Astrocyte of the spinal cord (primary cell): ENCODE measurements at regions not wholly inside any gene's neighbourhood (a gene's known extent, or its start where the extent isn't known, plus 50 kb on each side); places are given as distances from the start of the nearest gene placed in this dataset.
A peak's percentile ranks its signal among the peaks of the same experiment; 100 is the strongest.

Experiments used
- DNase-seq: peaks from one replicate; pipeline ENCODE4 v3.0.0; 2011; ENCODE audit warnings: low read depth, low spot score
- H3K4me3 ChIP-seq: 2 replicates; pipeline ENCODE4 v1.5.1; 2011; ENCODE audit warnings: low read depth, mild to moderate bottlenecking, low read length, moderate library complexity
- in situ Hi-C: cut with HindIII; loops from 2 replicates; pipeline ENCODE4 v1.10.0; 2017; ENCODE audit warnings: low sequenced_read_pairs
- TF ChIP-seq, protein P1 (sequence below): IDR thresholded peaks from 2 replicates; pipeline ENCODE4 v1.5.1; 2012; ENCODE audit warnings: low read depth, mild to moderate bottlenecking, low read length, inconsistent platforms

DNA sequence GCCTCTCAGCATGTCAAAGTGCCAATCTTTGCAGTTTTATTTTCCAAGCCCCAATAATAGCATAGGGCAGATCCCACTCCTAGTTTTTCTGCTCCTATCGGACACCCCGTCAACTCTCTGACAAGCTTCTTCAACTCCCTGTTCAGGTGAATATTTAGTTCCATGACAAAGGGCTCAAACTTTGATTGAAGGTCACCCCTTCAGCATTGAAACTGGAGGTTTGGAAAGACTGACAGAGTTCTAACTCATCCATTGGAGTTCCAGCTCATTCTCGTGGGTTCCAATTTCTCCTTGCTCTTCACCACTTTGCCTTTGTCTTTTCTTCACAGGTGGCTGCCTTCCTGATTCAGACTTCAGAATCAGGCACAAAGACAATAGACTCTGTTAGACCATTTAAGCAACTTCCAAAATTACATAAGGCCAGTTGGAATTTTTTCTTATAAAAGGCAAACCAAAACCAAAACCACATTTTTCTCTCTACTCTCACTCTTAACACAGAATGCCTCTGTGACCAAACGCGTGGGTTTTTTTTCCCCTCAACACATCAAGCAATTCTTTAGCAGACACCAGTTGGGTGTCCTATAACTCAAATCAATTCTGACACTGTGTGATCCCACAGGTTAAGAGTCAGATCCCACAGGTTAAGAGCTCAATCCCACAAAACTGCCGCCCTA, 169.3 kb upstream of the USP25 start:
- peak; percentile 23 for DNase-seq
- TF ChIP-seq, protein P1, sequence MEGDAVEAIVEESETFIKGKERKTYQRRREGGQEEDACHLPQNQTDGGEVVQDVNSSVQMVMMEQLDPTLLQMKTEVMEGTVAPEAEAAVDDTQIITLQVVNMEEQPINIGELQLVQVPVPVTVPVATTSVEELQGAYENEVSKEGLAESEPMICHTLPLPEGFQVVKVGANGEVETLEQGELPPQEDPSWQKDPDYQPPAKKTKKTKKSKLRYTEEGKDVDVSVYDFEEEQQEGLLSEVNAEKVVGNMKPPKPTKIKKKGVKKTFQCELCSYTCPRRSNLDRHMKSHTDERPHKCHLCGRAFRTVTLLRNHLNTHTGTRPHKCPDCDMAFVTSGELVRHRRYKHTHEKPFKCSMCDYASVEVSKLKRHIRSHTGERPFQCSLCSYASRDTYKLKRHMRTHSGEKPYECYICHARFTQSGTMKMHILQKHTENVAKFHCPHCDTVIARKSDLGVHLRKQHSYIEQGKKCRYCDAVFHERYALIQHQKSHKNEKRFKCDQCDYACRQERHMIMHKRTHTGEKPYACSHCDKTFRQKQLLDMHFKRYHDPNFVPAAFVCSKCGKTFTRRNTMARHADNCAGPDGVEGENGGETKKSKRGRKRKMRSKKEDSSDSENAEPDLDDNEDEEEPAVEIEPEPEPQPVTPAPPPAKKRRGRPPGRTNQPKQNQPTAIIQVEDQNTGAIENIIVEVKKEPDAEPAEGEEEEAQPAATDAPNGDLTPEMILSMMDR, result no peak
- in situ Hi-C loops, result no loop called here
- H3K4me3 ChIP-seq, result no peak overlapping the region

DNA sequence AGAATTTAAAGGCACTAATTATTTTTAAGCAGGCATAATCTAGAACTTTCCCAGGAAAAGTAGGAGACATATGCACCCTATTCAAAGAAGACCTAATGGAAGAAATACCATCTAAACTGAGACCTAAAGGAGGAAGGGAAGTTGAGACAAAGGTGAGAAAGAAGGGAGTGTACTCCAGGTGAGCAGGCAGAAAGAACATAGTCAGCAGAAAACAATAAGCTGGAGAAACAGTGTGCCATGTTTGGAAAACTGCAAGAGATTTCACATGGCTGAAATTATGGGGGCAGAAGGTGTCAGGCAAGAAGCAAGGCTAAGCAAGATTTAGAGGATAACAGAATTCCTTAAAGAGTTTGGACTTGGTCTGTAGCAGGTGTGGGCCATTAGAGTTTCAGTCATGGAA, 167.0 kb upstream of the USP25 start:
- DNase-seq, result no peak
- in situ Hi-C loops, result no loop called here
- TF ChIP-seq, protein P1, result no peak
- no peak overlapping the region for H3K4me3 ChIP-seq

DNA sequence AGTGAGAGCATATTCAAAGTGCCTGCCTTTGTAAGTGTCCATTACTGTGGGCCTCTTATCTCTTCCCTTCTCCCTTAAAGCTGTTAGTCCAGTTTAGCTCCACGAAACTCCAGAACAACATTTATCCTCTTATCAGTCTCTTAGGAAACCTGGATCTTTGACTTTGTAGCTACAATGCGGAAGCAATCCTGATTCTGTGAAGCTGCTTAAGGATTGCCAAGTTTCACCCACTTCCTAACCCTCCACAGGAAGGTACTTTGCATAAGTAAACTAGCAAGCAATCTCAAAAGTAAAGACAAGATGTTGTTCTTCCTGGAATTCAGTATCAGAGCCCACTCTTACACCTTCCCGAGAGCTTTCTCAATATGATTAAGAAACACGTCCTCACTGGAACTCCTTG, 164.9 kb upstream of the USP25 start:
- TF ChIP-seq, protein P1, result no peak
- no peak overlapping the region for H3K4me3 ChIP-seq
- DNase-seq, result no peak
- in situ Hi-C loops, result no loop called here

DNA sequence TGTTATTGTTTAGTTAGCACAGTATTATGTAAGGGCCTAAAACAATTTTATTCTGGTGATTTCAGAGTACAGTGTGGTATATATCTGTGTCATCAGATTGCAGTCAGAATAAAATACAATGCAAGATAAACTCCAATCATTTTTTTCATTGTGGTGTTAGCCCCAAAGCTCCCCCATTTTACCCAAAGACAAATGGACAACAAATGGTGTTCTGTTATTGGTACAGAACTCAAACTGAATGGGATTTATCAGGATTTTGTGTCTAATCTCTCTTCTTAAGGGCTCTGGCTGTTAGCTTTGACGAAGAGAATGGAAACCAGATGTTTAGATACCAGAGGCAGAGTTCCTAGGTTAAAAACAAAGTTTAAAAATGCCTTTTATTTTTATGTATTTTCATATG, 163.1 kb upstream of the USP25 start:
- no peak overlapping the region for H3K4me3 ChIP-seq
- no peak for DNase-seq
- in situ Hi-C loops, result no loop called here
- TF ChIP-seq, protein P1, result no peak

DNA sequence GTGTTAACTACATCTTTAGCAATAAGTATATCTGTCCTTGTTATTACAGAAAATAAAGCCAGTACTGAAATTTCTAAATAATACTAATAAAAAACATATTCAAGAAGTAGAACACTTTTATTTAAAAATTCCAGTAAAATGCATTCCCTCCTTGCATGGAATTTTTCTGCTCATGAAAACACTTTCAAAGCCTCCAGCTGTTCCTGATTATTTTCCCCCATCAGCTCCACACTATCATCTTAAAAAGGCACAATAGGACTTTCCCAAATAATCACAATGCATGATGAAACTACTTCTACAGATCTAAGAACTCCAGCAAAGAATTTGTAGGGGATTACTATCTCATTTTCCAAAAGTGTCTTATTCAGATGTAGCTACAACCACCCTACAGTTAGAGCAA, 162.6 kb upstream of the USP25 start:
- H3K4me3 ChIP-seq, result no peak overlapping the region
- no peak for DNase-seq
- in situ Hi-C loops, result no loop called here
- TF ChIP-seq, protein P1, result no peak

DNA sequence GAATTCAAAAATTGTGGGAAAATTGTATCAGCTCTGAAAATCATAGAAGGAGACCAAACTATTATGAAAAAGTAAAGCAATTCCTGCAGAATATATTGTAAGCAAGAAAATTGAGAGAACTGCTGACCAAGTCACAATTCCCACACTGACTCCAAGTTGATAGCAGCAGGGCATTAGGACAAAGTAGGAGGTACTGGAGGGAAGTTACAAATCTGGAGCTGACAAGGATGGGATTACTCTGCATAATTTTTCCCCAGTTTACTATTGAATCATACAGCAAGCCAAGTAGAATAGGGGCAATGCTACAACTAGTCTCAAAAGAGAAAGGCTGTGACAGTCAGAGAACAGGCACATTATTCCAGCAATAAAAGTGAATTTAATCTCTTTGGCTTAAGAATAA, 161.3 kb upstream of the USP25 start:
- no peak for DNase-seq
- TF ChIP-seq, protein P1, result no peak
- in situ Hi-C loops, result no loop called here
- no peak overlapping the region for H3K4me3 ChIP-seq
